ENCODE measurements at regions not wholly inside any gene's neighbourhood (a gene's known extent, or its start where the extent isn't known, plus 50 kb on each side); places are given as distances from the start of the nearest gene placed in this dataset.

GRCh38 chr18:14905350-14905749 is 157.4 kb downstream of the ANKRD30B start:
- TF ChIP-seq CTCF (IDR thresholded peaks at IDR 0.05) = no peak

- no peak for TF ChIP-seq CTCF (IDR thresholded peaks at IDR 0.05)
Observed at GRCh38 chr18:14905979-14906378, 158.0 kb downstream of the ANKRD30B start.

GRCh38 chr18:14907420-14907819 is 159.4 kb downstream of the ANKRD30B start:
- no peak for TF ChIP-seq CTCF (IDR thresholded peaks at IDR 0.05)

GRCh38 chr18:14908541-14908940 is 160.6 kb downstream of the ANKRD30B start:
- no peak for TF ChIP-seq CTCF (IDR thresholded peaks at IDR 0.05)

GRCh38 chr18:14912967-14913366 is 165.0 kb downstream of the ANKRD30B start:
- TF ChIP-seq CTCF (IDR thresholded peaks at IDR 0.05) = no peak

GRCh38 chr18:14914121-14914520 is 166.1 kb downstream of the ANKRD30B start:
- no peak for TF ChIP-seq CTCF (IDR thresholded peaks at IDR 0.05)

GRCh38 chr18:14914771-14915170 is 166.8 kb downstream of the ANKRD30B start:
- TF ChIP-seq CTCF (IDR thresholded peaks at IDR 0.05) = no peak

GRCh38 chr18:14916181-14916580 is 168.2 kb downstream of the ANKRD30B start:
- TF ChIP-seq CTCF (IDR thresholded peaks at IDR 0.05) = no peak
